Non-pigmented ciliary epithelial cell (primary cell): ENCODE measurements at regions not wholly inside any gene's neighbourhood (a gene's known extent, or its start where the extent isn't known, plus 50 kb on each side); places are given as distances from the start of the nearest gene placed in this dataset.

Experiments
- DNase-seq: peaks from one replicate; pipeline ENCODE4 v3.0.0-alpha.2; 2010; ENCODE audit warnings: low read depth

GRCh38 chr6:4008324-4009047, 70.5 kb downstream of the FAM217A start:
- peak; percentile 63 for DNase-seq

- DNase-seq: no peak
These were observed 69.5 kb downstream of the FAM217A start for GRCh38 chr6:4009486-4009885.

GRCh38 chr6:4010048-4010447, 68.9 kb downstream of the FAM217A start:
- no peak for DNase-seq

- DNase-seq: no peak
These were observed 68.2 kb downstream of the FAM217A start for GRCh38 chr6:4010689-4011090.

- no peak for DNase-seq
These were observed 66.1 kb downstream of the FAM217A start for GRCh38 chr6:4012826-4013225.

GRCh38 chr6:4017058-4017739, 61.7 kb downstream of the FAM217A start:
- no peak for DNase-seq

GRCh38 chr6:4017834-4018170, 61.1 kb downstream of the FAM217A start:
- no peak for DNase-seq

- peak; percentile 70 for DNase-seq
These were observed 60.6 kb downstream of the FAM217A start for GRCh38 chr6:4018171-4018923.
